Upper lobe of left lung (tissue), 6 donors: ENCODE measurements at regions not wholly inside any gene's neighbourhood (a gene's known extent, or its start where the extent isn't known, plus 50 kb on each side); places are given as distances from the start of the nearest gene placed in this dataset.
A peak's percentile ranks its signal among the peaks of the same experiment; 100 is the strongest.

Experiments used
- ATAC-seq, 2 donors: fragments of 200-7000 bp; cut with Tn5 transposase; one replicate each; pipeline ENCODE4 v1.9.1; 2022; ENCODE audit warnings: mild to moderate bottlenecking in 2 of 2, moderate library complexity in 2 of 2; ENCODE audit not compliant: low FRiP score in 2 of 2
- DNase-seq, 2 donors: peaks; one replicate each; pipeline ENCODE4 v3.0.0-alpha.2; 2019 to 2020
- H3K27ac ChIP-seq, 4 donors: fragments of 200-600 bp; sonication (generic); one replicate each; pipeline ENCODE4 v1.5.1; 2016 to 2019
- H3K27me3 ChIP-seq, 4 donors: fragments of 200-600 bp; sonication (generic); one replicate each; pipeline ENCODE4 v1.5.1; 2017 to 2019
- H3K36me3 ChIP-seq, 4 donors: fragments of 200-600 bp; sonication (generic); one replicate each; pipeline ENCODE4 v1.5.1; 2016 to 2019
- H3K4me1 ChIP-seq, 4 donors: fragments of 200-600 bp; sonication (generic); one replicate each; pipeline ENCODE4 v1.5.1; 2018 to 2019
- H3K4me3 ChIP-seq, 4 donors: fragments of 200-600 bp; sonication (generic); one replicate each; pipeline ENCODE4 v1.5.1; 2017 to 2019; ENCODE audit warnings: mild to moderate bottlenecking in 2 of 4, moderate library complexity in 1 of 4
- H3K9me3 ChIP-seq, 4 donors: fragments of 200-600 bp; sonication (generic); one replicate each; pipeline ENCODE4 v1.5.1; 2018 to 2019
- EP300 ChIP-seq, 4 donors: sonication (generic); formaldehyde crosslinking; IDR thresholded peaks; one replicate each; pipeline ENCODE4 v1.5.1; 2017; ENCODE audit warnings: antibody characterized with exemption in 4 of 4, control low read depth in 2 of 4
- POLR2A ChIP-seq, 4 donors: fragments of 450-650 bp; IDR thresholded peaks; one replicate each; pipeline ENCODE4 v1.5.1; 2016 to 2017; ENCODE audit warnings: antibody characterized with exemption in 4 of 4, mild to moderate bottlenecking in 2 of 4
- POLR2AphosphoS5 ChIP-seq, 2 donors: sonication (generic); formaldehyde crosslinking; IDR thresholded peaks; one replicate each; pipeline ENCODE4 v1.5.1; 2017; ENCODE audit warnings: antibody characterized with exemption in 2 of 2
- WGBS, 2 donors: methylation state at CpG; one replicate each; pipeline ENCODE4 v1.1.5; 2017 to 2018; 5-methylcytosine and 5-hydroxymethylcytosine counted together
- TF ChIP-seq, protein P1 (sequence below), 6 experiments: fragments of 450-650 bp in 4 of 6; fragments of 200-600 bp in 2 of 6; sonication (generic) in 2 of 6; IDR thresholded peaks; one replicate each; pipeline ENCODE4 v1.5.1; 2016 to 2019; ENCODE audit warnings: antibody characterized with exemption in 6 of 6
- donor health status: DM: no; HTN: no; CAD: no; lungs with moderate emphysema.
- donor health status: DM: no; HTN: yes; CAD: no; lungs with severe emphysema.

DNA sequence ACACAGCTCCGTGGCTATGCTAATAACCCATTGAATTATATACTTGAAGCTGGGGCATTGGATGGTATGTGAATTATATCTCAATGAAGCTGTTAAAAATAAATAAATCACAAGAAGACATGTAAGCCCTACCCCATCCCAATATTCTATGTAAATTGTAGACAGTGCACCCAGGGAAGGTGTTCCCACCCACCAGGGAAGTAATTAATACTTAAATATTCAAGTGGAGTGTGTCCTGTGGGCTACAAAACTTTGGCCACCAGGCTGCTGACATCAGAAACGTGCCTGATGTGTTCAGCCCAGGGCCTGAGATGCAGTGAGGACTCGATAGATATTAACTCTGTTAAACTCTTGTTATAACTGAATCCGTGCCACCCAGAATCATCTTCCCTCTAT is 240.4 kb upstream of the RREB1 start:
- TF ChIP-seq EP300 (IDR thresholded peaks at IDR 0.05) (no peak), POLR2AphosphoS5 (IDR thresholded peaks at IDR 0.05) (no peak), POLR2A (IDR thresholded peaks at IDR 0.05) (no peak)
- TF ChIP-seq, protein P1, sequence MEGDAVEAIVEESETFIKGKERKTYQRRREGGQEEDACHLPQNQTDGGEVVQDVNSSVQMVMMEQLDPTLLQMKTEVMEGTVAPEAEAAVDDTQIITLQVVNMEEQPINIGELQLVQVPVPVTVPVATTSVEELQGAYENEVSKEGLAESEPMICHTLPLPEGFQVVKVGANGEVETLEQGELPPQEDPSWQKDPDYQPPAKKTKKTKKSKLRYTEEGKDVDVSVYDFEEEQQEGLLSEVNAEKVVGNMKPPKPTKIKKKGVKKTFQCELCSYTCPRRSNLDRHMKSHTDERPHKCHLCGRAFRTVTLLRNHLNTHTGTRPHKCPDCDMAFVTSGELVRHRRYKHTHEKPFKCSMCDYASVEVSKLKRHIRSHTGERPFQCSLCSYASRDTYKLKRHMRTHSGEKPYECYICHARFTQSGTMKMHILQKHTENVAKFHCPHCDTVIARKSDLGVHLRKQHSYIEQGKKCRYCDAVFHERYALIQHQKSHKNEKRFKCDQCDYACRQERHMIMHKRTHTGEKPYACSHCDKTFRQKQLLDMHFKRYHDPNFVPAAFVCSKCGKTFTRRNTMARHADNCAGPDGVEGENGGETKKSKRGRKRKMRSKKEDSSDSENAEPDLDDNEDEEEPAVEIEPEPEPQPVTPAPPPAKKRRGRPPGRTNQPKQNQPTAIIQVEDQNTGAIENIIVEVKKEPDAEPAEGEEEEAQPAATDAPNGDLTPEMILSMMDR (IDR thresholded peaks at IDR 0.05), result no peak

DNA sequence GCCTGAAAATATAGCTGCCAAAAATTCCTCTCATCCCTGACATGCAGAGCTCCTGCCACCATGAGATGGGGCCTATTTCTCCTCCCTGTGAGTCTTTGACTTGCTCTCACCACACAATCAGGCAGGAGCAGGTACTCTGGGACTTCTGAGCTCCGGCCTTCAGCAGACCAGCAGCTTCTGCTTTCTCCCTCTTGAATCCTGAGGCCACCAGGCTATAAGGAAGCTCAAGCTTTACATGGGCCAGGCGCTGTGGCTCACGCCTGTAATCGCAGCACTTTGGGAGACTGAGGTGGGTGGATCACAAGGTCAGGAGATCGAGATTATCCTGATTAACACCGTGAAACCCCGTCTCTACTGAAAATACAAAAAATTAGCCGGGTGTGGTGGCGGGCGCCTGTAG is 238.7 kb upstream of the RREB1 start:
- H3K27me3 ChIP-seq, result no peaks in the 10 kb centered on the region
- peaks cover 0 to 2% (median 0%) of the 10 kb centered on the region in 4 donors for H3K4me1 ChIP-seq
- DNase-seq (no peak), ATAC-seq (peak in 1 of 2 donors; percentile 44)
- H3K36me3 ChIP-seq, result no peaks in the 10 kb centered on the region
- no peak for TF ChIP-seq EP300 (IDR thresholded peaks at IDR 0.05)
- WGBS, 2 donors, result 84 to 91% methylated on average over 10 of the region's 10 CpGs
- H3K27ac ChIP-seq, result peak overlapping the region in 1 of 4 donors; percentile 44
- H3K4me3 ChIP-seq, result no peak overlapping the region
- H3K9me3 ChIP-seq, result no peaks in the 10 kb centered on the region

More for the DNA sequence above, 240.4 kb upstream of the RREB1 start:
- ATAC-seq (no peak), DNase-seq (no peak)
- no peaks in the 10 kb centered on the region for H3K36me3 ChIP-seq
- peaks cover 0 to 2% (median 0%) of the 10 kb centered on the region in 4 donors for H3K4me1 ChIP-seq
- no peaks in the 10 kb centered on the region for H3K27me3 ChIP-seq
- no peaks in the 10 kb centered on the region for H3K9me3 ChIP-seq
- H3K4me3 ChIP-seq, result no peak overlapping the region
- H3K27ac ChIP-seq, result no peak overlapping the region
- 81 to 90% methylated on average over 4 of the region's 4 CpGs for WGBS, 2 donors

DNA sequence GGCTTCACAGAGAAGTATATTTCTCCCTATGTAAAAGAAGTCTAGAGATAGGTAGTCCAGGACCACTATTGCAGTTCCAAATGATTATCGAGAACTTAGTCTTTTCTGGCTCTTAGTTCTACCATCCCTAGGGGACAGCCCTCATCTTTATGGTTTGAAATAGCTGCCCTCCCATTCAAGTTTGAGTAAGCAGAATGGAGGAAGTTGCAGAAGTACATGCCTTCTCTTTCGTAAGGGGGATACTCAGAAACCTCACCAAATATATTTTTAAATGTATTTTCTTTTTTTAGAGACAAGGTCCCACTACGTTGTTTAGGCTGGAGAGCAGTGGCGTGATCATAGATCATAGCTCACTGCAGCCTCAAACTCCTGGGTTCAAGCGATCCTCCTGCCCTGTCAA is 236.8 kb upstream of the RREB1 start:
- Histone ChIP-seq H3K36me3 (no peaks in the 10 kb centered on the region), H3K4me1 (peaks cover 0 to 2% (median 0%) of the 10 kb centered on the region in 4 donors), H3K4me3 (no peak overlapping the region), H3K27me3 (no peaks in the 10 kb centered on the region), H3K27ac (peak overlapping the region in 2 of 4 donors; percentile 16 to 41), H3K9me3 (no peaks in the 10 kb centered on the region)
- ATAC-seq (peak in 1 of 2 donors; percentile 39), DNase-seq (no peak)
- 79 to 80% methylated on average over 5 of the region's 5 CpGs for WGBS, 2 donors
- TF ChIP-seq POLR2A (IDR thresholded peaks at IDR 0.05) (no peak), EP300 (IDR thresholded peaks at IDR 0.05) (no peak), POLR2AphosphoS5 (IDR thresholded peaks at IDR 0.05) (no peak)
- TF ChIP-seq, protein P1 (IDR thresholded peaks at IDR 0.05), result no peak

DNA sequence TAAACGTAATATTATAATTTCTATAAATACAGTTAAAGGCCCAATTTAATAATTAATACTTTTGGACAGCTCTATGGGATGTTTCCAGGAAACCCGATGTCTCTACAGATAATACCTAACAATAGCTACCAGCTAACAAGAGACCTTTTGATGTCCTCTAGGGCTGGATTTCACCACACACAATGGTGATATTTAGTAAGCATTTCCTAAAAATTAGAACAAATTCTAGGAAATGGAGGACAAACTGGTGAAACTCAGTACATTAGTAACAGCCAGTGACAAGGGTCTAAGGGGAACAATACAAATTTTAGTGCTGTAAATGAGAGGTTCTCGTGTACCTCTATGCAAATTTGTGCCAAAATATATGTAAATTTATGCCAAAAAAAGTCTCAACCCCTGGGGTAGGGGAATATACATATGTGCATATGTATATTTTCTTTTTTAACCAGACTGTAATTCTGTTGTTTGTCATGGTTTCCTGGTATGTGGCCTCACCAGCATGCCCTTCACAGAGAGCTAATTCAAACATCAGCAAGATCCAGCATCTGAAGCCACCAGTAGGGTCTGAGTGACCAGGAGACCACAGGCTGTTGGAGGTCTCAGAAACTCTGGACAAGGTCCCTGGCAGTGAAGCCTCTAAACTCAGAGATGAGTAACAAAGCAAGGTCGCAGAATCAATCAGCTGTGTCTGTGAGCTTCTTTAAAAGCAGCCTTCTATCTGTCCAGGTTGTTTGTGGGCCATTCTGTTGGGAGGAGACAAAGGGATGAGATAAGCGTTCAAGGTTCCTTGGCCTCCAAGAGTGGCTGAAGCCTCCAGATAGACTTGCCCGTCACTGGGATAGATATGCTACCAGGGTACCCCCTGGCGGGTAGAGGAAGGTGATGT is 235.1 kb upstream of the RREB1 start:
- DNase-seq (no peak), ATAC-seq (no peak)
- 76 to 87% methylated on average over 7 of the region's 7 CpGs for WGBS, 2 donors
- H3K27me3 ChIP-seq, result no peaks in the 10 kb centered on the region
- no peak overlapping the region for H3K27ac ChIP-seq
- no peaks in the 10 kb centered on the region for H3K36me3 ChIP-seq
- no peak overlapping the region for H3K4me3 ChIP-seq
- TF ChIP-seq POLR2A (IDR thresholded peaks at IDR 0.05) (no peak), EP300 (IDR thresholded peaks at IDR 0.05) (no peak), POLR2AphosphoS5 (IDR thresholded peaks at IDR 0.05) (no peak)
- TF ChIP-seq, protein P1 (IDR thresholded peaks at IDR 0.05), result no peak
- H3K9me3 ChIP-seq, result no peaks in the 10 kb centered on the region
- peaks cover 0 to 2% (median 0%) of the 10 kb centered on the region in 4 donors for H3K4me1 ChIP-seq

DNA sequence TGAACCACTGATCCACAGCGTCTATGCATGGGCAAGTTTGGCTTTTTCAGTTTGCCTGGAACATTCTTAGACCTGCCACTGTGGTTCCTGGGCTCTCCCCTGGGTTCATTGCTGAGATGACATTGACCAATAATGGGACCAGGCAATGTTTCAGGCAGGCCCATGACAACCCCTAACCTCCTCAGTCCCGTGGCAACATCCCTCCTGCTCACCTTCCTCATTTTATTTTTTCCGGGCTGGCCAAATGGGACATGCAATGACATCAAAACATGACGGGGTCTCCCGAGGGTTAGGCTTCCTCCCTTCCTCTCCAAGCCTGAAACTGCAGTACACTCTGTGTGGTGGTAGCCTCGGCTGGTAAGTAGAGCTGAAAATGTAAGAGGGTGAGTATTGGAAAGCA is 234.0 kb upstream of the RREB1 start:
- WGBS, 2 donors, result 76 to 89% methylated on average over 6 of the region's 6 CpGs
- ATAC-seq (peak; percentile 17 to 66), DNase-seq (peak in 1 of 2 donors; percentile 49)
- no peaks in the 10 kb centered on the region for H3K36me3 ChIP-seq
- TF ChIP-seq, protein P1 (IDR thresholded peaks at IDR 0.05), result no peak
- peak in 1 of 4 donors; percentile 40 for TF ChIP-seq POLR2A (IDR thresholded peaks at IDR 0.05)
- no peak for TF ChIP-seq POLR2AphosphoS5 (IDR thresholded peaks at IDR 0.05)
- TF ChIP-seq EP300 (IDR thresholded peaks at IDR 0.05), result peak in 1 of 4 donors; percentile 26
- no peaks in the 10 kb centered on the region for H3K9me3 ChIP-seq
- peak overlapping the region in 1 of 4 donors; percentile 37 for H3K27ac ChIP-seq
- H3K4me3 ChIP-seq, result no peak overlapping the region
- H3K4me1 ChIP-seq, result peaks cover 0 to 2% (median 0%) of the 10 kb centered on the region in 4 donors
- H3K27me3 ChIP-seq, result no peaks in the 10 kb centered on the region
